SKM-1 treated with dmso at 0.1 percent for 144 hours (cell line): ENCODE measurements at regions not wholly inside any gene's neighbourhood (a gene's known extent, or its start where the extent isn't known, plus 50 kb on each side); places are given as distances from the start of the nearest gene placed in this dataset.

Experiments
- DNase-seq: peaks from one replicate; lab custom pipeline; 2025; ENCODE audit not compliant: unreplicated experiment; lab: John Stamatoyannopoulos, UW

- DNase-seq, result no peak
Measured at GRCh38 chrX:68930542-68931317, 101.9 kb downstream of the EFNB1 start.

GRCh38 chrX:68929332-68930150 is 100.7 kb downstream of the EFNB1 start:
- no peak for DNase-seq

GRCh38 chrX:68928401-68928800 is 99.6 kb downstream of the EFNB1 start:
- no peak for DNase-seq

- no peak for DNase-seq
Measured at GRCh38 chrX:68927178-68927577, 98.4 kb downstream of the EFNB1 start.

GRCh38 chrX:68923147-68923546 is 94.3 kb downstream of the EFNB1 start:
- no peak for DNase-seq

GRCh38 chrX:68922013-68922412 is 93.2 kb downstream of the EFNB1 start:
- DNase-seq, result no peak

- DNase-seq, result no peak
Measured at GRCh38 chrX:68920561-68920960, 91.7 kb downstream of the EFNB1 start.

GRCh38 chrX:68919707-68920106 is 90.9 kb downstream of the EFNB1 start:
- DNase-seq, result no peak

- DNase-seq, result no peak
Measured at GRCh38 chrX:68918202-68918601, 89.4 kb downstream of the EFNB1 start.

- DNase-seq, result no peak
Measured at GRCh38 chrX:68917799-68918198, 89.0 kb downstream of the EFNB1 start.

GRCh38 chrX:68916891-68917290 is 88.1 kb downstream of the EFNB1 start:
- no peak for DNase-seq

GRCh38 chrX:68915778-68916177 is 87.0 kb downstream of the EFNB1 start:
- DNase-seq, result no peak

- DNase-seq, result no peak
Measured at GRCh38 chrX:68914479-68914946, 85.7 kb downstream of the EFNB1 start.

GRCh38 chrX:68913249-68913547 is 84.4 kb downstream of the EFNB1 start:
- no peak for DNase-seq

GRCh38 chrX:68912113-68912512 is 83.3 kb downstream of the EFNB1 start:
- no peak for DNase-seq

GRCh38 chrX:68910731-68911428 is 82.1 kb downstream of the EFNB1 start:
- no peak for DNase-seq

GRCh38 chrX:68909945-68910344 is 81.1 kb downstream of the EFNB1 start:
- DNase-seq, result no peak

GRCh38 chrX:68908071-68908470 is 79.2 kb downstream of the EFNB1 start:
- no peak for DNase-seq

- peak; percentile 17 for DNase-seq
Measured at GRCh38 chrX:68902706-68903504, 74.1 kb downstream of the EFNB1 start.

- DNase-seq, result no peak
Measured at GRCh38 chrX:68901519-68901918, 72.7 kb downstream of the EFNB1 start.

GRCh38 chrX:68898598-68898997 is 69.8 kb downstream of the EFNB1 start:
- DNase-seq, result no peak
